HL-60 (cell line): ENCODE measurements at regions not wholly inside any gene's neighbourhood (a gene's known extent, or its start where the extent isn't known, plus 50 kb on each side); places are given as distances from the start of the nearest gene placed in this dataset.

ENCODE experiments used
- DNase-seq, 2 experiments: peaks; one replicate each; pipeline ENCODE4 v3.0.0-alpha.2; 2010 to 2020; ENCODE audit warnings: low read depth in 1 of 2, low spot score in 1 of 2
- H3K27ac ChIP-seq: fragments of 250-450 bp; sonication (Bioruptor Pico); replicated peaks from 2 replicates; pipeline ENCODE4 v1.5.1; 2020; ENCODE audit warnings: mild to moderate bottlenecking, moderate library complexity
- H3K27me3 ChIP-seq: fragments of 250-450 bp; sonication (Bioruptor Pico); 2 replicates; pipeline ENCODE4 v1.5.1; 2021; ENCODE audit warnings: mild to moderate bottlenecking, moderate library complexity; ENCODE audit not compliant: insufficient read depth, poor library complexity, severe bottlenecking
- H3K4me3 ChIP-seq: replicated peaks from 2 replicates; pipeline ENCODE4 v1.5.1; 2011; ENCODE audit warnings: mild to moderate bottlenecking, control low read depth, low read length; ENCODE audit not compliant: insufficient read depth
- GABPA ChIP-seq: IDR thresholded peaks from 2 replicates; pipeline ENCODE4 v1.6.1; 2012; ENCODE audit warnings: low read depth
- POLR2AphosphoS5 ChIP-seq: IDR thresholded peaks from 2 replicates; pipeline ENCODE4 v1.6.1; 2012; ENCODE audit warnings: low read depth
- SPI1 ChIP-seq: IDR thresholded peaks from 2 replicates; pipeline ENCODE4 v1.6.1; 2012; ENCODE audit warnings: low read depth, mild to moderate bottlenecking, borderline replicate concordance
- TF ChIP-seq, protein P1 (sequence below): IDR thresholded peaks from one replicate; pipeline ENCODE4 v1.5.1; 2011; ENCODE audit warnings: low read length, control low read depth, inconsistent platforms; ENCODE audit not compliant: insufficient read depth
- TF ChIP-seq, protein P2 (sequence below): IDR thresholded peaks from 2 replicates; pipeline ENCODE4 v1.6.1; 2012; ENCODE audit warnings: low read depth; ENCODE audit not compliant: insufficient replicate concordance

DNA sequence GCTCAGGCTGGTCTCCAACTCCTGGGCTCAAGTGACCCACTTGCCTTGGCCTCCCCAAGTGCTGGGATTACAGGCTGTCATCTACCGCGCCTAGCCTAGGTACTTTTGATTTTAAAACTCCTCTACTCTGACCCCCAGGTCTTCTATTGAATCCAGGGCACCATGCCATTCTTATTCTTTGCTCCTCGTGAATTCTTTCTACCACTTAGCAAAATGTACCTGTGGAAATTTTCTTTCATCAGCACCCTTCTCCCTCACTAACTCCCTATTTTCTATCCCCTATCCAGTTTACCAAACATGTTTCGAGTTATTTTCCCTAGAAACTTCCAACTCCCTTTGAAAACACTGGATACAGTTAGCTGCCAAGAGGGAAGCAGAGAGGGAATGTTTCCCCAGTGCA is 60.0 kb upstream of the RAPGEF2 start:
- Histone ChIP-seq H3K27ac (no peak overlapping the region), H3K27me3 (no peaks in the 10 kb centered on the region), H3K4me3 (no peak overlapping the region)
- TF ChIP-seq POLR2AphosphoS5 (no peak), GABPA (no peak)
- TF ChIP-seq, protein P1, sequence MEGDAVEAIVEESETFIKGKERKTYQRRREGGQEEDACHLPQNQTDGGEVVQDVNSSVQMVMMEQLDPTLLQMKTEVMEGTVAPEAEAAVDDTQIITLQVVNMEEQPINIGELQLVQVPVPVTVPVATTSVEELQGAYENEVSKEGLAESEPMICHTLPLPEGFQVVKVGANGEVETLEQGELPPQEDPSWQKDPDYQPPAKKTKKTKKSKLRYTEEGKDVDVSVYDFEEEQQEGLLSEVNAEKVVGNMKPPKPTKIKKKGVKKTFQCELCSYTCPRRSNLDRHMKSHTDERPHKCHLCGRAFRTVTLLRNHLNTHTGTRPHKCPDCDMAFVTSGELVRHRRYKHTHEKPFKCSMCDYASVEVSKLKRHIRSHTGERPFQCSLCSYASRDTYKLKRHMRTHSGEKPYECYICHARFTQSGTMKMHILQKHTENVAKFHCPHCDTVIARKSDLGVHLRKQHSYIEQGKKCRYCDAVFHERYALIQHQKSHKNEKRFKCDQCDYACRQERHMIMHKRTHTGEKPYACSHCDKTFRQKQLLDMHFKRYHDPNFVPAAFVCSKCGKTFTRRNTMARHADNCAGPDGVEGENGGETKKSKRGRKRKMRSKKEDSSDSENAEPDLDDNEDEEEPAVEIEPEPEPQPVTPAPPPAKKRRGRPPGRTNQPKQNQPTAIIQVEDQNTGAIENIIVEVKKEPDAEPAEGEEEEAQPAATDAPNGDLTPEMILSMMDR: no peak
- no peak for DNase-seq

DNA sequence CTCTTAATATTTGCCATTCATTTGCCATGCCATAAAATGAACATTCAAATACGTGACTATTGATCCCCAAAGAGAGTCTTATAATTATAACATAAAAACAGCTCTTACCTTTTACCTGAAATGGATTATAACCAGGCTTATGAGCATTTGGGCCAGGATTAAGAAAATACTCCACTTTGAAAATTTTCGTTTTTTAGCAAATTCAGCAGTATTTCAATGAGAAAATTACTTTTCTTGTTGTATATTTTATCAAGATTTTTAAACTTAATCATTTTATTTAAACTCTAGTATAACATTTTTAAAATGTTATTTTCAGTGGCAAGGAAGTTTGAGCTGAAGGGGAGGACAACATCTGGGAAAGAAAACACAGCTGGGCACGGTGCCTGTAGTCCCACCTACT is 59.0 kb upstream of the RAPGEF2 start:
- DNase-seq: no peak
- TF ChIP-seq, protein P1: no peak
- no peak for TF ChIP-seq POLR2AphosphoS5
- TF ChIP-seq GABPA: no peak
- TF ChIP-seq SPI1: no peak
- TF ChIP-seq, protein P2, sequence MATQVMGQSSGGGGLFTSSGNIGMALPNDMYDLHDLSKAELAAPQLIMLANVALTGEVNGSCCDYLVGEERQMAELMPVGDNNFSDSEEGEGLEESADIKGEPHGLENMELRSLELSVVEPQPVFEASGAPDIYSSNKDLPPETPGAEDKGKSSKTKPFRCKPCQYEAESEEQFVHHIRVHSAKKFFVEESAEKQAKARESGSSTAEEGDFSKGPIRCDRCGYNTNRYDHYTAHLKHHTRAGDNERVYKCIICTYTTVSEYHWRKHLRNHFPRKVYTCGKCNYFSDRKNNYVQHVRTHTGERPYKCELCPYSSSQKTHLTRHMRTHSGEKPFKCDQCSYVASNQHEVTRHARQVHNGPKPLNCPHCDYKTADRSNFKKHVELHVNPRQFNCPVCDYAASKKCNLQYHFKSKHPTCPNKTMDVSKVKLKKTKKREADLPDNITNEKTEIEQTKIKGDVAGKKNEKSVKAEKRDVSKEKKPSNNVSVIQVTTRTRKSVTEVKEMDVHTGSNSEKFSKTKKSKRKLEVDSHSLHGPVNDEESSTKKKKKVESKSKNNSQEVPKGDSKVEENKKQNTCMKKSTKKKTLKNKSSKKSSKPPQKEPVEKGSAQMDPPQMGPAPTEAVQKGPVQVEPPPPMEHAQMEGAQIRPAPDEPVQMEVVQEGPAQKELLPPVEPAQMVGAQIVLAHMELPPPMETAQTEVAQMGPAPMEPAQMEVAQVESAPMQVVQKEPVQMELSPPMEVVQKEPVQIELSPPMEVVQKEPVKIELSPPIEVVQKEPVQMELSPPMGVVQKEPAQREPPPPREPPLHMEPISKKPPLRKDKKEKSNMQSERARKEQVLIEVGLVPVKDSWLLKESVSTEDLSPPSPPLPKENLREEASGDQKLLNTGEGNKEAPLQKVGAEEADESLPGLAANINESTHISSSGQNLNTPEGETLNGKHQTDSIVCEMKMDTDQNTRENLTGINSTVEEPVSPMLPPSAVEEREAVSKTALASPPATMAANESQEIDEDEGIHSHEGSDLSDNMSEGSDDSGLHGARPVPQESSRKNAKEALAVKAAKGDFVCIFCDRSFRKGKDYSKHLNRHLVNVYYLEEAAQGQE: no peak
- no peak overlapping the region for H3K27ac ChIP-seq
- H3K27me3 ChIP-seq: no peaks in the 10 kb centered on the region
- H3K4me3 ChIP-seq: no peak overlapping the region

DNA sequence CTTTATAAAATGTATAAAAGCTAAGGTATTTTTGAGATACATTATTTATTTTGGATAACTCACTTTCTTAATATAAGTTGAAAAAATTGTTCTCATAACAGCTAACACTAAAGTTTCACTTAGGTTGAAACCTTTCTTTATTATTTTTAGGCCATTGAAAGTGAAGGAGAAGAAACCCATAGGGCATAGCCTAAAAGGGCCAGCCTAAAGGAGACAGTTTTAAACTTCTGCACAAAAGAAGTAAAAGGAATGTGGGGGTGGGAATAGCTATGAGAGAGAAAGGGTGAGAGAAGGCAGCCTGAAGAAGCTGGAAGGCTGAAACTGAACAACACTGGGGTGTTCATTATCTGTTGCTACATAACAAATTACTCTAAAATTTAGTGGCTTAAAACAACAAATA is 57.6 kb upstream of the RAPGEF2 start:
- Histone ChIP-seq H3K27ac (no peak overlapping the region), H3K4me3 (no peak overlapping the region), H3K27me3 (no peaks in the 10 kb centered on the region)
- no peak for DNase-seq
- TF ChIP-seq, protein P2: no peak
- TF ChIP-seq POLR2AphosphoS5 (no peak), SPI1 (no peak), GABPA (no peak)
- TF ChIP-seq, protein P1: no peak

DNA sequence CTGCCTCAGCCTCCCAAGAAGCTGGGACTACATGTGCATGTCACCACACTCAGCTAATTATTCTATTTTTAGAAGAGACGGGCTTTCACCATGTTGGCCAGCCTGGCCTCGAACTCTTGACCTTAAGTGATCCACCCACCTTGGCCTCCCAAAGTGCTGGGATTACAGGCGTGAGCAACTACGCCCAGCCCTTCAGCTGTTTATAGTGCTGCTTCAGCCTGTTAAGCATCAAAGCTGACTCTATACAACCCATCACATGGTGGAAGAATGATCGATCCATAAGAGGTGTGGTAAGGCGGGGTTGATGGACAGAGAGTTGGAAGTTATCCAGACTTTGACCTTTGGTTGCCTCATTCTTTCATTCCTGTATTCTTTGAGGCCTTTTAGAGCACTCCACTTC is 56.2 kb upstream of the RAPGEF2 start:
- Histone ChIP-seq H3K27me3 (no peaks in the 10 kb centered on the region), H3K27ac (no peak overlapping the region), H3K4me3 (no peak overlapping the region)
- DNase-seq: no peak
- no peak for TF ChIP-seq SPI1
- TF ChIP-seq, protein P2: no peak
- TF ChIP-seq POLR2AphosphoS5: no peak
- TF ChIP-seq, protein P1: no peak
- TF ChIP-seq GABPA: no peak
